ENCODE measurements at regions not wholly inside any gene's neighbourhood (a gene's known extent, or its start where the extent isn't known, plus 50 kb on each side); places are given as distances from the start of the nearest gene placed in this dataset.
"Not testable (repeated sequence)": the region's sequence is repeated elsewhere in the genome, so short reads cannot be mapped to it uniquely, and the experiment has no call there.

DNA sequence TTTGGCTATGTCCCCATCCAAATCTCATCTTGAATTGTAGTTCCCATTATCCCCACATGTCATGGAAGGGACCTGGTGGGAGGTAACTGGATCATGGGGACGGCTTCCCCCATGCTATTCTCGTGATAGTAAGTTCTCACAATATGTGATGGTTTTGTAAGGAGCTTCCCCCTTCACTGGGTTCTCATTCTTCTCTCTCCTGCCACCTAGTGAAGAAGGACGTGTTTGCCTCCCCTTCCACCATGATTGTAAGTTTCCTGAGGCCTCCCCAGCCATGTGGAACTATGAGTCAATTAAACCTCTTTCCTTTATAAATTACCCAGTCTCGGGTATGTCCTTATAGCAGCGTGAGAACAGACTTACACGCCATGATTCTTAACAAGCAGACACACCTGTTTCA, 165.6 kb downstream of the XPNPEP1 start:
- H3K4me1 ChIP-seq (ENCODE audit: control insufficient read depth, insufficient read depth, low read length); H3K18ac ChIP-seq (ENCODE audit: low read depth, low read length); H3K36me3 ChIP-seq (ENCODE audit: control insufficient read depth, insufficient read depth, low read length); H3K9ac ChIP-seq (ENCODE audit: low read depth, low read length); H2AK9ac ChIP-seq (replicated peaks; ENCODE audit: low read depth, low read length, poor library complexity); H4K91ac ChIP-seq (ENCODE audit: insufficient read depth, low read depth, low read length); H3K79me1 ChIP-seq (ENCODE audit: low read depth in 1 of 2, low read length in 2 of 2); H2BK120ac ChIP-seq (ENCODE audit: low read depth, low read length); BruUV-seq (replicated peaks); H3K9me1 ChIP-seq (ENCODE audit: insufficient read depth, low read length); H4K5ac ChIP-seq (ENCODE audit: low read depth, low read length); H2AK5ac ChIP-seq (ENCODE audit: low read depth, low read length); H3K23ac ChIP-seq (ENCODE audit: low read depth, low read length); H3K14ac ChIP-seq (replicated peaks; ENCODE audit: low read depth, low read length); ATAC-seq (ENCODE audit: low read depth); H4K8ac ChIP-seq (ENCODE audit: low read depth in 2 of 2, low read length in 2 of 2); H4K20me1 ChIP-seq (ENCODE audit: insufficient read depth, low read length); DNase-seq; H3K27ac ChIP-seq (ENCODE audit: insufficient read depth, low read length); H3K4ac ChIP-seq (ENCODE audit: low read depth, low read length); H3K27me3 ChIP-seq (ENCODE audit: control insufficient read depth, insufficient read depth, low read length); intact Hi-C loops (cut with micrococcal nuclease); H2AFZ ChIP-seq (replicated peaks; ENCODE audit: low read length, poor library complexity); dilution Hi-C loops (cut with HindIII; ENCODE audit: low sequenced_read_pairs, unreplicated experiment); H3K4me2 ChIP-seq (ENCODE audit: low read depth, low read length); H2BK20ac ChIP-seq (ENCODE audit: low read depth, low read length); in situ Hi-C loops (cut with MboI; ENCODE audit: low sequenced_read_pairs); H3K4me3 ChIP-seq (ENCODE audit: insufficient read depth, low read depth, low read length); H3K9me3 ChIP-seq (ENCODE audit: control insufficient read depth, insufficient read depth, low read length); H2BK5ac ChIP-seq (ENCODE audit: low read depth, low read length, poor library complexity, severe bottlenecking); H2BK15ac ChIP-seq (ENCODE audit: low read depth, low read length); POLR2A ChIA-PET (ENCODE audit: unreplicated experiment); H3K56ac ChIP-seq (ENCODE audit: extremely low read depth, insufficient read depth, low read length): not testable (repeated sequence)
- no CpG with 5 or more reads among the region's 6 CpGs for WGBS, 2 experiments (ENCODE audit: extremely low coverage in 2 of 2, insufficient read length in 1 of 2)
- CTCF ChIA-PET, result interaction anchor here (1.0 kb wide), 1 partner anchor 16 kb away, joined by 3 read pairs; no protein-coding TSS in a partner anchor

All from IMR-90 (cell line).